Liver (tissue), 3 donors: ENCODE measurements at regions not wholly inside any gene's neighbourhood (a gene's known extent, or its start where the extent isn't known, plus 50 kb on each side); places are given as distances from the start of the nearest gene placed in this dataset.
"Not testable (repeated sequence)": the region's sequence is repeated elsewhere in the genome, so short reads cannot be mapped to it uniquely, and the experiment has no call there.

ENCODE experiments used
- CTCF ChIP-seq: fragments of 150-350 bp; IDR thresholded peaks from 2 replicates; pipeline ENCODE4 v1.5.1; 2017; ENCODE audit warnings: improper control_type of control experiment, low read depth, low read length; ENCODE audit not compliant: missing input control
- GABPA ChIP-seq, 2 donors: IDR thresholded peaks in 1 of 2; conservative IDR thresholded peaks in 1 of 2; 2 replicates each; pipeline ENCODE4 v1.6.1; 2016; ENCODE audit warnings: antibody characterized with exemption in 2 of 2, mild to moderate bottlenecking in 1 of 2, moderate library complexity in 1 of 2
- HNF4A ChIP-seq, 2 donors: conservative IDR thresholded peaks; 2 replicates each; pipeline ENCODE4 v1.6.1; 2016; ENCODE audit warnings: antibody characterized with exemption in 2 of 2, mild to moderate bottlenecking in 2 of 2
- MAX ChIP-seq: IDR thresholded peaks from 2 replicates; pipeline ENCODE4 v1.6.1; 2016; ENCODE audit warnings: antibody characterized with exemption
- NR2F2 ChIP-seq: IDR thresholded peaks from 2 replicates; pipeline ENCODE4 v1.6.1; 2016; ENCODE audit warnings: antibody characterized with exemption
- RAD21 ChIP-seq, 2 donors: IDR thresholded peaks; 2 replicates each; pipeline ENCODE4 v1.6.1; 2016; ENCODE audit warnings: antibody characterized with exemption in 2 of 2, mild to moderate bottlenecking in 2 of 2
- REST ChIP-seq: IDR thresholded peaks from 2 replicates; pipeline ENCODE4 v1.6.1; 2016; ENCODE audit warnings: antibody characterized with exemption, mild to moderate bottlenecking
- SP1 ChIP-seq: IDR thresholded peaks from 2 replicates; pipeline ENCODE4 v1.6.1; 2018; ENCODE audit warnings: antibody characterized with exemption, mild to moderate bottlenecking
- TAF1 ChIP-seq: conservative IDR thresholded peaks from 2 replicates; pipeline ENCODE4 v1.6.1; 2016; ENCODE audit warnings: antibody characterized with exemption, mild to moderate bottlenecking
- donor health status: healthy.
- donor health status: healthy.

- not testable (repeated sequence) for TF ChIP-seq CTCF; RAD21 (IDR thresholded peaks at IDR 0.05); HNF4A (conservative IDR thresholded peaks at IDR 0.05); SP1; TAF1; NR2F2; GABPA (IDR thresholded peaks at IDR 0.05 in 1 of 2, conservative IDR thresholded peaks at IDR 0.05 in 1 of 2); REST; MAX
These were observed 287.0 kb downstream of the BCL2L11 start for GRCh38 chr2:111407632-111408194.
